ENCODE measurements at regions not wholly inside any gene's neighbourhood (a gene's known extent, or its start where the extent isn't known, plus 50 kb on each side); places are given as distances from the start of the nearest gene placed in this dataset.
A peak's percentile ranks its signal among the peaks of the same experiment; 100 is the strongest.

- no peak overlapping the region for H3K4me3 ChIP-seq (ENCODE audit: low read length)
- no peak for TF ChIP-seq CTCF (conservative IDR thresholded peaks at IDR 0.05; ENCODE audit: low read depth, low read length)
- no peak for DNase-seq (ENCODE audit: low read depth)
Measured at GRCh38 chr2:147051248-147051647, 793.6 kb upstream of the ACVR2A start.

GRCh38 chr2:147049957-147050356 is 794.9 kb upstream of the ACVR2A start:
- no peak for DNase-seq (ENCODE audit: low read depth)
- H3K4me3 ChIP-seq (ENCODE audit: low read length), result no peak overlapping the region
- TF ChIP-seq CTCF (conservative IDR thresholded peaks at IDR 0.05; ENCODE audit: low read depth, low read length), result no peak

- TF ChIP-seq CTCF (conservative IDR thresholded peaks at IDR 0.05; ENCODE audit: low read depth, low read length), result no peak
- H3K4me3 ChIP-seq (ENCODE audit: low read length), result no peak overlapping the region
- no peak for DNase-seq (ENCODE audit: low read depth)
Measured at GRCh38 chr2:147046473-147046872, 798.4 kb upstream of the ACVR2A start.

- peak; percentile 77 for TF ChIP-seq CTCF (conservative IDR thresholded peaks at IDR 0.05; ENCODE audit: low read depth, low read length)
- no peak for DNase-seq (ENCODE audit: low read depth)
- no peak overlapping the region for H3K4me3 ChIP-seq (ENCODE audit: low read length)
Measured at GRCh38 chr2:147045113-147045512, 799.7 kb upstream of the ACVR2A start.

- TF ChIP-seq CTCF (conservative IDR thresholded peaks at IDR 0.05; ENCODE audit: low read depth, low read length), result no peak
- DNase-seq (ENCODE audit: low read depth), result no peak
- H3K4me3 ChIP-seq (ENCODE audit: low read length), result no peak overlapping the region
Measured at GRCh38 chr2:147041121-147041494, 803.7 kb upstream of the ACVR2A start.

GRCh38 chr2:147040298-147041120 is 804.3 kb upstream of the ACVR2A start:
- H3K4me3 ChIP-seq (ENCODE audit: low read length), result no peak overlapping the region
- TF ChIP-seq CTCF (conservative IDR thresholded peaks at IDR 0.05; ENCODE audit: low read depth, low read length), result no peak
- no peak for DNase-seq (ENCODE audit: low read depth)

- no peak overlapping the region for H3K4me3 ChIP-seq (ENCODE audit: low read length)
- no peak for DNase-seq (ENCODE audit: low read depth)
- TF ChIP-seq CTCF (conservative IDR thresholded peaks at IDR 0.05; ENCODE audit: low read depth, low read length), result no peak
Measured at GRCh38 chr2:147037048-147037447, 807.8 kb upstream of the ACVR2A start.
